GM12864 (cell line): ENCODE measurements at regions not wholly inside any gene's neighbourhood (a gene's known extent, or its start where the extent isn't known, plus 50 kb on each side); places are given as distances from the start of the nearest gene placed in this dataset.
"Not testable (repeated sequence)": the region's sequence is repeated elsewhere in the genome, so short reads cannot be mapped to it uniquely, and the experiment has no call there.

Source experiments
- DNase-seq: peaks from one replicate; pipeline ENCODE4 v3.0.0-alpha.2; 2011; ENCODE audit warnings: low read depth
- H3K4me3 ChIP-seq: 2 replicates; pipeline ENCODE4 v1.5.1; 2011; ENCODE audit warnings: mild to moderate bottlenecking, low read depth, low read length, control low read depth
- TF ChIP-seq, protein P1 (sequence below): IDR thresholded peaks from 2 replicates; pipeline ENCODE4 v1.5.1; 2011; ENCODE audit warnings: low read depth, mild to moderate bottlenecking, moderate library complexity, low read length, control low read depth, inconsistent platforms; ENCODE audit errors: missing control alignments

DNA sequence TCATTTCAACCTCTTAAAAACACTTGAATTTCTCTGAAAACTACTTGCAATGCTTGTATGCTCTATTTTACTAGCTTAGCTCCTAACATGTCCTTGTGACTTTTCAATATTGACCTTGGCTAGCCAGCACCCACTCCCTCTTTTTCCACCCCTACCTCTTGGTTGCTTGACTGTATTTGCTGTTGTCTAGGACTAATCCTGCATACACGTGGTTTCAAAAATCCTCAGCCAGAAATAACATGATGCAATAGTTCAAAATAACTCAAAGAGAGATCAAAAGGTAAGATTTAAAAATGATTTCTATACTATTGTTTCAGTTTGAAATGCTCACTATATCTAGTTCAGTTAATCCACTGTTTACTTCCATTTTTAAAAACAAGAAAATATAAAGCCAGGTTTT, 102.3 kb upstream of the TBX18 start:
- no peak overlapping the region for H3K4me3 ChIP-seq
- TF ChIP-seq, protein P1, sequence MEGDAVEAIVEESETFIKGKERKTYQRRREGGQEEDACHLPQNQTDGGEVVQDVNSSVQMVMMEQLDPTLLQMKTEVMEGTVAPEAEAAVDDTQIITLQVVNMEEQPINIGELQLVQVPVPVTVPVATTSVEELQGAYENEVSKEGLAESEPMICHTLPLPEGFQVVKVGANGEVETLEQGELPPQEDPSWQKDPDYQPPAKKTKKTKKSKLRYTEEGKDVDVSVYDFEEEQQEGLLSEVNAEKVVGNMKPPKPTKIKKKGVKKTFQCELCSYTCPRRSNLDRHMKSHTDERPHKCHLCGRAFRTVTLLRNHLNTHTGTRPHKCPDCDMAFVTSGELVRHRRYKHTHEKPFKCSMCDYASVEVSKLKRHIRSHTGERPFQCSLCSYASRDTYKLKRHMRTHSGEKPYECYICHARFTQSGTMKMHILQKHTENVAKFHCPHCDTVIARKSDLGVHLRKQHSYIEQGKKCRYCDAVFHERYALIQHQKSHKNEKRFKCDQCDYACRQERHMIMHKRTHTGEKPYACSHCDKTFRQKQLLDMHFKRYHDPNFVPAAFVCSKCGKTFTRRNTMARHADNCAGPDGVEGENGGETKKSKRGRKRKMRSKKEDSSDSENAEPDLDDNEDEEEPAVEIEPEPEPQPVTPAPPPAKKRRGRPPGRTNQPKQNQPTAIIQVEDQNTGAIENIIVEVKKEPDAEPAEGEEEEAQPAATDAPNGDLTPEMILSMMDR = no peak
- DNase-seq = no peak

GRCh38 chr6:84865372-84865771, 101.0 kb upstream of the TBX18 start:
- not testable (repeated sequence) for H3K4me3 ChIP-seq, DNase-seq

- TF ChIP-seq, protein P1 = no peak
- no peak overlapping the region for H3K4me3 ChIP-seq
- no peak for DNase-seq
Observed at GRCh38 chr6:84862843-84863242, 98.4 kb upstream of the TBX18 start.

- TF ChIP-seq, protein P1 = no peak
- no peak for DNase-seq
- no peak overlapping the region for H3K4me3 ChIP-seq
Observed at GRCh38 chr6:84860920-84861319, 96.5 kb upstream of the TBX18 start.

GRCh38 chr6:84860509-84860908, 96.1 kb upstream of the TBX18 start:
- DNase-seq = no peak
- TF ChIP-seq, protein P1 = no peak
- no peak overlapping the region for H3K4me3 ChIP-seq

DNA sequence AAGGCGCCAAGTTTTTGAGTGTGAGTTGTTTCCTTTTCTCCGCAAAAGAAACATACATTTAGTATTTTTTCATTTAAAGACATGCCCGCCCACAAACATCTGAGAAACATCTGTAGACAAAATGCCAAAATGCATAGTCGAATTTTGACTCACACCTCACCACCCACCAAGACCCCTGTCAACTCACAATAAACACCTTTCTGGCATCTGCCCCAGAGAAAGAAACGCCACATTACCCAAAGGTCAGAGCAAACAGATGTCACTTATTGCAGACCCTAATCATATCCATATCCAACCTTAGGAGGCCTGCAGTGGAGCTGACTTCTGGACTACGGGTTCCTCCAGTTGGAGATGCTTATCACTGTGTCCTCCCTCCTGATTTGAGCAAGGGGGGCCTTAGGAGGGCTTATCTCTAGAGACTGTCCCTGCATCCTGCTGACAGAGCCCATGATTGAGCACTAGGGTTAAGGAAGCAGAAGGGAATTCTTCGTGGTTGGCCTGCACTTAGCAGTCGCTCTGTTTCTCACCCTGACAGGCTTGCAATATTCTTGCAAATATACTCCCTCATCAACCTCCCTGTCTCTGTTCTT, 90.5 kb upstream of the TBX18 start:
- no peak overlapping the region for H3K4me3 ChIP-seq
- TF ChIP-seq, protein P1 = no peak
- no peak for DNase-seq

DNA sequence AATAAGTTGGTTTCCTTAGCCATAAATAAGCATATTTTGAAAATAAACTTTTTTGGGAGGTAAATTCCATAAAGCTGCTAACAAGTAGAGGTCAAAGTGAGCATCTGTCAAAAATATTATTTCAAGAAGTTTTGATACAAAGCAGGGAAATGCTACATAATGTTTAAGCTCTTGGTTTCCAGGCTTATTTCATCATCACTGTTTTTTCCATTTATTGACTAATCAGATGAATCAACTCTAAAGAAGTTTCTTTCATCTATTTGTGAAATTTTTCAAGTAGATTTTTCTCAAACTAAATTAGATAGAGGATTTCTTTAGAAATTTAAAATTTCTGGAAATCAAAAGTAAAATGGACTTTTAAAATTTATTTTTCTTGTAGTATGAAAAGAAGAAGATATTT, 89.5 kb upstream of the TBX18 start:
- no peak overlapping the region for H3K4me3 ChIP-seq

More for the DNA sequence above, 89.5 kb upstream of the TBX18 start:
- TF ChIP-seq, protein P1 = no peak
- no peak for DNase-seq
